GM12878 (cell line): ENCODE measurements at regions not wholly inside any gene's neighbourhood (a gene's known extent, or its start where the extent isn't known, plus 50 kb on each side); places are given as distances from the start of the nearest gene placed in this dataset.
A peak's percentile ranks its signal among the peaks of the same experiment; 100 is the strongest.

Experiments
- CTCF ChIP-seq, 3 experiments: IDR thresholded peaks in 2 of 3; conservative IDR thresholded peaks in 1 of 3; 2 replicates each; pipeline ENCODE4 v1.5.1; 2011; ENCODE audit warnings: low read depth in 3 of 3, low read length in 3 of 3, mild to moderate bottlenecking in 3 of 3, control low read depth in 2 of 3, moderate library complexity in 2 of 3, inconsistent platforms in 1 of 3, mixed read lengths in 1 of 3; ENCODE audit not compliant: control insufficient read depth in 2 of 3, insufficient read depth in 1 of 3; ENCODE audit errors: extremely low read depth in 1 of 3
- PKNOX1 ChIP-seq: fragments of 450-650 bp; IDR thresholded peaks from 2 replicates; pipeline ENCODE4 v1.6.1; 2016; ENCODE audit warnings: mild to moderate bottlenecking
- POLR2AphosphoS5 ChIP-seq: IDR thresholded peaks from 2 replicates; pipeline ENCODE4 v1.6.1; 2011; ENCODE audit warnings: mild to moderate bottlenecking, low read length, inconsistent platforms
- TARDBP ChIP-seq: IDR thresholded peaks from 2 replicates; pipeline ENCODE4 v1.6.1; 2016; ENCODE audit warnings: borderline replicate concordance

- TF ChIP-seq CTCF (IDR thresholded peaks at IDR 0.05 in 2 of 3, conservative IDR thresholded peaks at IDR 0.05 in 1 of 3; ENCODE audit: control insufficient read depth in 2 of 3, extremely low read depth in 1 of 3, insufficient read depth in 1 of 3, low read depth in 3 of 3, low read length in 3 of 3) (0 out of 6 replicates have a peak, but pooled peaks of 2 of the 3 experiments have one; percentile 6 to 14), POLR2AphosphoS5 (no peak), PKNOX1 (no peak), TARDBP (no peak)
Measured at GRCh38 chr7:73971704-73972341, 56.1 kb upstream of the ELN start.
